DMS153 (cell line): ENCODE measurements at regions not wholly inside any gene's neighbourhood (a gene's known extent, or its start where the extent isn't known, plus 50 kb on each side); places are given as distances from the start of the nearest gene placed in this dataset.

Source experiments
- DNase-seq: peaks from one replicate; lab custom pipeline; 2025; lab: John Stamatoyannopoulos, UW

DNA sequence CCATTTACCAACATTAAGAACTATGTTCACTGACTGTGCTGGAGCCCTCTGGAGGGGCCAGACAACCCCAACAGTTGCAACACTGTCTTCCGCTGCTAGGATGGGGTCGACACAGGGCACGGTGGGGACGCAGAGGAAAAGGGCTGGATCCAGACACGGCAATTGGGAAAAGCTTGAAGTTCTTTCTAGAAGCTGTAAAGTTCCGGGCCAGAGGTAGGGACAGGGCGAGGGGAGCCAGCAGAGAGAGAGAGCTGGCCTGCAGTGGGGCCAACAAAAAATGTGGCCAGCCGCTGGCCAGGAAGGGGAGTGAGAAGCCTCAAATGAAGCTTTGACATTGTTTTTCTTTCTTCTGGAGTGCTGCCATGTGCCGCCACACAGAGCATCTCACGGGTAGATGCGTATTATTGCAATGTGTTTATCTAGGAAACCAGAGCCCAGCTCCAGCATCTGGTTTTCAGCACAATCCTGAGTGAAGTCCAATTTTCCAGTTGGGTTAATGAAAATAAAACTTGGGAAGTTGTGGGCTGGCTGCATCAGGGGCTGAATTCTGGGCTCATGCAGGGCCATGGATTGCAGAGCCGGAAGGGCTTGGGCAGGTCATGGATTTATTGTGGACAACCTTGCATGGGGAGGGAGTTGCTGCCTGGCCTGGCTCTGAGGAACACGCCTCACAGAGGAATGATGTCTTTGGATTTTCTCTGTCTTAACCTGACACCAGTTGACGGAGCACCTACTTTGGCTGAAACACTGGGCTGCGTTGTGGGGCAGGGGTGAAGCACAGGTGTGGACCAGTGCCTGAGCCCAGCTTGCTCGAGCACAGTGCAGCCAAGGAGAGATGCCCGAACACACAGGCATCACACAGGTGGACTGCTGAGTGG is 67.6 kb upstream of the AMPD3 start:
- DNase-seq, result peak; percentile 2

DNA sequence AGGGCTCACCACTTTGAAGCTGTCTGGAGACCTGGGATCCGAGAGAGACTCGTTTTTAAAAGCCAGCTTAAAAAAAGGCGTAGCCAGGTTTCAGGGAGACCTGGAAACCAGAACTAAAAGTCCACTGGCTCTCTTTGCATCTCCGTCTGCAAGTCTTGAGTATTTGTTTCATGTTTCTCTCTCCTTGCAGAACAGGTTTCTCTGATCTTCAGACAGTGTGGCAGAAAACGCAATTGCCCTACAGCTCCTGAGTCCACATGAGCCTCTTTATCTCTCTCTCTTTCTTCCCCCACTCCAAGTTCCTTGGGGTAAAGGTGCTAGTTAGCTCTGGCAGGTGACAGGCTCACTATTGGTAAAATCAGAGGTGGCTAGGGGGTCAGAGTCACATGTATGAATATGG is 67.0 kb upstream of the AMPD3 start:
- DNase-seq, result no peak

- no peak for DNase-seq
Observed at GRCh38 chr11:10388574-10388973, 66.5 kb upstream of the AMPD3 start.

- DNase-seq, result no peak
Observed at GRCh38 chr11:10390375-10390774, 64.7 kb upstream of the AMPD3 start.

GRCh38 chr11:10392095-10393079 is 62.7 kb upstream of the AMPD3 start:
- no peak for DNase-seq

DNA sequence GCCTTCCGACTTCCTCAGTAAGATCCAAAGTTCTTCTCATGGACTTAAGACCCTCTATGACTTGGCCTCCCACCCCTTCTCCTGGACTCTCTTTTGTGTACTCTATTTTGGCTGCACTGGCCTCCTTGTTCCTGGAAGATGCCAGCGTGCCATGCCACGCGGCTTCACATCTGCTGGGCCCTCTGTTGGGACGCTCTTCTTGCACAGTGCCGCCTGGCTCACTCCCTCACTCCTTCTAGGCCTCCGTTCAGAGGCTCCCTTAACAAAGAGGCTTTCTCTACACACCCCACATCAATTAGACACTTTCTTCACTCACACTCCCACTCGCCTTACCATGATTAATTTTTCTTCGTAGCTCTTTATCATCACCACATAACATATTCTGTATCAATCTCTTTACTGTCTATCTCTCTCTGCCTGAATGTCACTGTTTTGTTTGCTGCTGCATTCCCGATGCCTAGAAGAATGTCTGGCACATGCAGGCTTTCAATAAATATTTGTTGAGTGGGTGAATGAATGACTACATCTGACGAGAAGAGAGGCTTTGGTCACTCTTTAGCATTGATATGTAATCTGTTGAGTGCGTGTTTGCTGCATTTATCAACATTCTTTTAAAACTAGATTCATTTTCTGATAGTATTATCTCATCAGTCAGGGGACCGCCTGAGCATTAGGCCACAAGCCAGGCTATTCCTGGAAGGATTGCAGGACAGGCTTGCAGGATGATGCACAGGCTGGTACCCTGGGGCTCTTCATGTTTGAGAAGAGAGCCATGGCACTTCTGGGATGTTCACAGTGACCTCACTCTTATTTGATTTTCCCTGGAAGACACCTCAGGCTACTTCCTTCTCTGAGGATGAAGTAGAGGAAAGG is 60.6 kb upstream of the AMPD3 start:
- DNase-seq, result no peak

- no peak for DNase-seq
Observed at GRCh38 chr11:10395166-10395897, 59.7 kb upstream of the AMPD3 start.

DNA sequence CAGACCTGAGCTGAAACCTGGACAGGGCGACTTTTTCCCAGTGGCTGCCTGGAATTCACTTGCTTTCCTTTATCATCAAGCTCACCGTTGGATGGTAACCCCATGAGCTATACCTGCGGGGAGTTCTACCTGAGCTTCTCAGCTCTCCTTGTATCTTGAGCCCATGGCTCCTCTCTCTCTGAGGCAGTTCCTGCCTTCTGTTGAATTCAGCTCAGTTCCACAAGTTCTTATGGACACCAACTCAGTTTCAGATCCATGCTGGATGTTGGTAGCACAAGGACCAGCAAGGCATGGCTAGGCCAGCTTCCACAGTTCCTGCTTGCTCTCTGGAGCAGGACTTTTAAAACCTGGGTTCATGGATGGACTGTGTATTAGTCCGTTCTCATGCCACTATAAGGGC is 58.3 kb upstream of the AMPD3 start:
- no peak for DNase-seq

- no peak for DNase-seq
Observed at GRCh38 chr11:10397226-10397987, 57.7 kb upstream of the AMPD3 start.

DNA sequence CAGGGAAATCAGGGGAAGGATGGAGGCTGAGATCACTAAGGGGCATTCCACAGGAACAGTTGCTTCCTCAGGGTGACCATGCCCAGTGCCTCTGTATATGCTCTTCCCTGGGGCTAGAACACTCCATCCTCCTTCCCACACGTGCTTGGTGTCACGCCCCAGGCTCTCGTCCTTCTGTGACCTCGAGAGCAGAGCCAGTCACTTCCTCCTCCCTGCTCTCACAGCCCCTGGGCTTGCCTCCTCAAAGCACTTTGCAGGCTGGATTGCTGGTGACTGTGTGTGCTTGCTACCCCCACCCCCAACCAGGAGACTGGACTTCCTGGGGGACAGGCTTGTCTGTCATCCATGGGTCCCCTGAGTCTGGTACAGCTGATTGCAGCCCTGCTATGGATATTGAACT is 56.5 kb upstream of the AMPD3 start:
- peak; percentile 8 for DNase-seq

GRCh38 chr11:10400856-10401255 is 54.2 kb upstream of the AMPD3 start:
- no peak for DNase-seq

DNA sequence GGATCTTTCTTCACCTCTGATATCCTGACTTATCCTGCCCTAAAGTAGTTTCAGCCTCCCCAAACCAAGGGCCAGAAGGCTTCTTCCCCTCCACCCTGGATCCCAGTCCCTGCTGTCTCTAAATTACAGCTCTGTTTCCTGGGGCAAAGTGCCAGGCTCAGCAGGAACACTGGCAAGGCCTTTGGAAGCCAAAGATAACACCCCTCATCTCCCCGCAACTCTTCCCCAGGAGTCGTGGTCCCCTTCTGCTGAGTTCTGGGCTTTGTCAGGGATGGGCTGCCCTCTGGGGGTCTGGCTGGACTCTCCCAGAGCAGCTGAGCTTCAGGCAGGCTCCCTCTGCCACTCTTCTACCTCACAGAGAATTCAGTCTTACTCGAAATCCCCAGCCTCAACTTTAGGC is 53.8 kb upstream of the AMPD3 start:
- no peak for DNase-seq

DNA sequence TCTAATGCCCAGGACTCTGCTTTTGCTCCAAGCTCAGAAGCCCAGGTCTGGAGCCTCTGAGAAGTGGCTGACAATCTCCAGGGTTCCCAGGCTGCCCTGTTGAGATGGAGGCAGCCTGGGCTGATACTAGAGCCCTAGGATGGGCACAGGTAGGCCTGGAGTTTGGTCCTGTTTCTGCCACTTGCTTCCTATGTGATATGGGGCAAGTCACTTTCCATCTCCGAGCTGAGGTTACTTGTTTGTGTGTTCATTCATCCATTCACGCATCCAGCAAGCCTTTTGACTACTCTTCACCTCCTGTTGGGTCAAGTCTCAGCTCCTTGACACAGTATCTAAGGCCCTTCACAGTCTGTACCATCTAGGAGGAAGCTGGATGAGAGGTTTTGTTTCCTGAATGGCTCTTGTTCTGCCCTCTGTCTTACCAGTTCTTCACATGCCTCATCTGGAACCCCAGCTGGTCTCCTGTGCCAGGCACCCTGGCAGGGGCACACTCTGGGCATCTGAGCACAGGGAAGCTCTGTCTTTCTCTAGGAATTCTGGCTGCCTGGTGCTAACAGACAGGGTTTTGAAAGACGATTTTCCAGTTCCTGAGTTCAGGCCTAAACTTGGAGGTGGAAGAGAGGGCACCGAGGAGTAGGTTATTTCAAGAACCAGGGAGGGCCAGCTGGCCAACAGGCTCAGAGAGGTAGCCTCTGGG is 53.2 kb upstream of the AMPD3 start:
- DNase-seq, result no peak
